B cell (primary cell): ENCODE measurements at regions not wholly inside any gene's neighbourhood (a gene's known extent, or its start where the extent isn't known, plus 50 kb on each side); places are given as distances from the start of the nearest gene placed in this dataset.

Source experiments
- ATAC-seq: fragments of 200-7000 bp; cut with Tn5 transposase; one replicate; pipeline ENCODE4 v1.10.0; 2021; ENCODE audit warnings: low read depth, mild to moderate bottlenecking, moderate number of reproducible peaks, moderate library complexity
- CTCF ChIA-PET: fragments of 350-600 bp; sonication (Branson Sonifier 250); formaldehyde crosslinking; loops from one replicate; lab custom pipeline; 2021; ENCODE audit warnings: antibody characterized with exemption, inconsistent platforms; lab: Charles Lee
- POLR2A ChIA-PET: fragments of 350-600 bp; sonication (Branson Sonifier 250); formaldehyde crosslinking; loops from one replicate; lab custom pipeline; 2021; ENCODE audit warnings: antibody characterized with exemption; lab: Charles Lee
- DNase-seq: peaks from one replicate; pipeline ENCODE4 v3.0.0; 2013
- H2AFZ ChIP-seq: 2 replicates; pipeline ENCODE4 v1.6.1; 2012; ENCODE audit warnings: mild to moderate bottlenecking, low read depth, low read length; ENCODE audit not compliant: insufficient read depth, poor library complexity, severe bottlenecking
- H3K27ac ChIP-seq, 2 donors: 1 replicate in 1 of 2; 2 replicates in 1 of 2; pipeline ENCODE4 v1.5.1; 2012 to 2013; ENCODE audit warnings: low read length in 2 of 2, mild to moderate bottlenecking in 2 of 2, moderate library complexity in 1 of 2
- H3K27me3 ChIP-seq, 4 experiments: fragments of 200-600 bp in 1 of 4; sonication (generic) in 1 of 4; replicated peaks in 1 of 4; 1 replicate in 2 of 4; 2 replicates in 2 of 4; pipeline versions ENCODE4 v1.6.1 to v1.7.0; 2013 to 2016; ENCODE audit warnings: low read length in 3 of 4, mild to moderate bottlenecking in 2 of 4, mixed read lengths in 1 of 4, moderate library complexity in 1 of 4; ENCODE audit not compliant: insufficient read depth in 4 of 4, control insufficient read depth in 3 of 4; ENCODE audit errors: control extremely low read depth in 1 of 4
- H3K36me3 ChIP-seq, 2 experiments: replicated peaks in 1 of 2; 1 replicate in 1 of 2; 2 replicates in 1 of 2; pipeline versions ENCODE4 v1.6.1 to v1.7.1; 2013; ENCODE audit warnings: low read length in 1 of 2; ENCODE audit not compliant: insufficient read depth in 2 of 2, control insufficient read depth in 1 of 2; ENCODE audit errors: control extremely low read depth in 1 of 2, extremely low read depth in 1 of 2
- H3K4me1 ChIP-seq, 2 donors: fragments of 200-600 bp in 1 of 2; sonication (generic) in 1 of 2; 1 replicate in 1 of 2; 2 replicates in 1 of 2; pipeline versions ENCODE4 v1.5.1 to v1.6.1; 2013 to 2017; ENCODE audit warnings: low read length in 2 of 2; ENCODE audit not compliant: control insufficient read depth in 2 of 2, insufficient read depth in 2 of 2
- H3K4me2 ChIP-seq: replicated peaks from 2 replicates; pipeline ENCODE3; 2012; ENCODE audit warnings: mild to moderate bottlenecking, low read depth, low read length; ENCODE audit not compliant: poor library complexity, severe bottlenecking
- H3K4me3 ChIP-seq, 5 experiments: fragments of 200-600 bp in 1 of 5; sonication (generic) in 1 of 5; 1 replicate in 3 of 5; 2 replicates in 2 of 5; pipeline versions ENCODE4 v1.5.1 to v1.7.0; 2011 to 2016; ENCODE audit warnings: low read length in 4 of 5, mild to moderate bottlenecking in 4 of 5, low read depth in 2 of 5, control low read depth in 1 of 5, moderate library complexity in 1 of 5; ENCODE audit not compliant: insufficient read depth in 1 of 5; ENCODE audit errors: control extremely low read depth in 1 of 5, extremely low read depth in 1 of 5
- H3K79me2 ChIP-seq: fragments of 200-600 bp; sonication (generic); one replicate; pipeline ENCODE4 v1.6.0; 2016; ENCODE audit warnings: low read length; ENCODE audit not compliant: control insufficient read depth, insufficient read depth
- H3K9ac ChIP-seq: fragments of 200-600 bp; sonication (generic); 2 replicates; pipeline ENCODE4 v1.6.1; 2017; ENCODE audit warnings: mild to moderate bottlenecking, low read length, moderate library complexity
- H3K9me3 ChIP-seq, 3 donors: one replicate each; pipeline versions ENCODE4 v1.6.1 to v1.7.1; 2013; ENCODE audit warnings: low read length in 2 of 3; ENCODE audit not compliant: control insufficient read depth in 2 of 3, insufficient read depth in 1 of 3; ENCODE audit errors: control extremely low read depth in 1 of 3
- H4K20me1 ChIP-seq: 2 replicates; pipeline ENCODE4 v1.6.0; 2012; ENCODE audit warnings: mild to moderate bottlenecking, low read length; ENCODE audit not compliant: insufficient read depth, control insufficient read depth, poor library complexity, severe bottlenecking
- H3K27ac Mint-ChIP-seq: one replicate; pipeline ENCODE4 v1.8.0; 2021; ENCODE audit warnings: mixed read lengths
- H3K27me3 Mint-ChIP-seq: one replicate; pipeline ENCODE4 v1.8.0; 2021; ENCODE audit warnings: mixed read lengths
- H3K4me1 Mint-ChIP-seq: one replicate; pipeline ENCODE4 v1.8.0; 2021; ENCODE audit warnings: mixed read lengths
- H3K4me3 Mint-ChIP-seq: one replicate; pipeline ENCODE4 v1.8.0; 2021; ENCODE audit warnings: mixed read lengths
- H3K9me3 Mint-ChIP-seq: one replicate; pipeline ENCODE4 v1.8.0; 2022; ENCODE audit warnings: mixed read lengths; ENCODE audit not compliant: insufficient read depth
- CTCF ChIP-seq: fragments of 200-600 bp; IDR thresholded peaks from one replicate; pipeline ENCODE4 v1.8.0; 2022; ENCODE audit warnings: antibody characterized with exemption, mild to moderate bottlenecking
- EZH2 ChIP-seq: IDR thresholded peaks from 2 replicates; pipeline ENCODE4 v1.6.1; 2012; ENCODE audit warnings: borderline replicate concordance, low read depth, mild to moderate bottlenecking, moderate library complexity, low read length; ENCODE audit not compliant: insufficient read depth, poor library complexity, severe bottlenecking
- WGBS: methylation state at CpG from one replicate; pipeline ENCODE4 v1.1.5; 2013; ENCODE audit warnings: missing lambda C conversion rate; ENCODE audit not compliant: insufficient coverage; 5-methylcytosine and 5-hydroxymethylcytosine counted together
- intact Hi-C: fragments of 100-400 bp; cut with micrococcal nuclease; formaldehyde crosslinking; loops from one replicate; pipeline ENCODE4 v1.10.0; 2022

- H3K4me3 Mint-ChIP-seq: no peak overlapping the region
- H4K20me1 ChIP-seq: no peaks in the 10 kb centered on the region
- no peaks in the 10 kb centered on the region for H3K4me1 ChIP-seq
- H3K4me1 Mint-ChIP-seq: no peaks in the 10 kb centered on the region
- H3K36me3 ChIP-seq: no peaks in the 10 kb centered on the region
- ATAC-seq (no peak), DNase-seq (no peak)
- H3K9ac ChIP-seq: no peak overlapping the region
- no peaks in the 10 kb centered on the region for H3K9me3 ChIP-seq
- ChIA-PET POLR2A (no interaction called here), CTCF (no interaction called here)
- H3K27ac Mint-ChIP-seq: no peak overlapping the region
- WGBS: no CpG with 5 or more reads among the region's 4 CpGs
- H3K4me2 ChIP-seq: no peak overlapping the region
- H3K79me2 ChIP-seq: no peaks in the 10 kb centered on the region
- TF ChIP-seq EZH2: no peak
- no peak for TF ChIP-seq CTCF
- intact Hi-C loops: no loop called here
- no peaks in the 10 kb centered on the region for H3K27me3 Mint-ChIP-seq
- no peak overlapping the region for H2AFZ ChIP-seq
- H3K27me3 ChIP-seq: no peaks in the 10 kb centered on the region
- H3K27ac ChIP-seq: no peak overlapping the region
- H3K4me3 ChIP-seq: no peak overlapping the region
- H3K9me3 Mint-ChIP-seq: no peaks in the 10 kb centered on the region
Measured at GRCh38 chr2:22134421-22134820, 1010.7 kb downstream of the TDRD15 start.

- no peak overlapping the region for H3K4me3 ChIP-seq
- H3K4me1 Mint-ChIP-seq: no peaks in the 10 kb centered on the region
- ChIA-PET POLR2A (no interaction called here), CTCF (no interaction called here)
- no peak overlapping the region for H3K4me3 Mint-ChIP-seq
- ATAC-seq (no peak), DNase-seq (no peak)
- H2AFZ ChIP-seq: no peak overlapping the region
- H3K9me3 ChIP-seq: no peaks in the 10 kb centered on the region
- H4K20me1 ChIP-seq: no peaks in the 10 kb centered on the region
- H3K36me3 ChIP-seq: no peaks in the 10 kb centered on the region
- no peak overlapping the region for H3K9ac ChIP-seq
- H3K79me2 ChIP-seq: no peaks in the 10 kb centered on the region
- H3K4me2 ChIP-seq: no peak overlapping the region
- no peaks in the 10 kb centered on the region for H3K4me1 ChIP-seq
- 73% methylated on average over 3 of the region's 4 CpGs for WGBS
- H3K27me3 Mint-ChIP-seq: no peaks in the 10 kb centered on the region
- H3K27ac ChIP-seq: no peak overlapping the region
- intact Hi-C loops: no loop called here
- no peaks in the 10 kb centered on the region for H3K9me3 Mint-ChIP-seq
- TF ChIP-seq EZH2 (no peak), CTCF (no peak)
- no peak overlapping the region for H3K27ac Mint-ChIP-seq
- H3K27me3 ChIP-seq: no peaks in the 10 kb centered on the region
Measured at GRCh38 chr2:22136446-22136845, 1012.7 kb downstream of the TDRD15 start.
